ENCODE measurements at regions not wholly inside any gene's neighbourhood (a gene's known extent, or its start where the extent isn't known, plus 50 kb on each side); places are given as distances from the start of the nearest gene placed in this dataset.

- H4K20me1 ChIP-seq (ENCODE audit: insufficient read depth), result no peaks in the 10 kb centered on the region
- no peak overlapping the region for H3K4me3 ChIP-seq (ENCODE audit: low read depth in 2 of 2, low read length in 1 of 2)
- TF ChIP-seq, protein P1, sequence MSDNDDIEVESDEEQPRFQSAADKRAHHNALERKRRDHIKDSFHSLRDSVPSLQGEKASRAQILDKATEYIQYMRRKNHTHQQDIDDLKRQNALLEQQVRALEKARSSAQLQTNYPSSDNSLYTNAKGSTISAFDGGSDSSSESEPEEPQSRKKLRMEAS (IDR thresholded peaks at IDR 0.05; ENCODE audit: low read depth), result no peak
- TF ChIP-seq SMC3 (IDR thresholded peaks at IDR 0.05; ENCODE audit: low read depth, low read length), result no peak
- no peak for TF ChIP-seq SIN3A (IDR thresholded peaks at IDR 0.05; ENCODE audit: borderline replicate concordance, low read depth, low read length)
- TF ChIP-seq, protein P2, sequence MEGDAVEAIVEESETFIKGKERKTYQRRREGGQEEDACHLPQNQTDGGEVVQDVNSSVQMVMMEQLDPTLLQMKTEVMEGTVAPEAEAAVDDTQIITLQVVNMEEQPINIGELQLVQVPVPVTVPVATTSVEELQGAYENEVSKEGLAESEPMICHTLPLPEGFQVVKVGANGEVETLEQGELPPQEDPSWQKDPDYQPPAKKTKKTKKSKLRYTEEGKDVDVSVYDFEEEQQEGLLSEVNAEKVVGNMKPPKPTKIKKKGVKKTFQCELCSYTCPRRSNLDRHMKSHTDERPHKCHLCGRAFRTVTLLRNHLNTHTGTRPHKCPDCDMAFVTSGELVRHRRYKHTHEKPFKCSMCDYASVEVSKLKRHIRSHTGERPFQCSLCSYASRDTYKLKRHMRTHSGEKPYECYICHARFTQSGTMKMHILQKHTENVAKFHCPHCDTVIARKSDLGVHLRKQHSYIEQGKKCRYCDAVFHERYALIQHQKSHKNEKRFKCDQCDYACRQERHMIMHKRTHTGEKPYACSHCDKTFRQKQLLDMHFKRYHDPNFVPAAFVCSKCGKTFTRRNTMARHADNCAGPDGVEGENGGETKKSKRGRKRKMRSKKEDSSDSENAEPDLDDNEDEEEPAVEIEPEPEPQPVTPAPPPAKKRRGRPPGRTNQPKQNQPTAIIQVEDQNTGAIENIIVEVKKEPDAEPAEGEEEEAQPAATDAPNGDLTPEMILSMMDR (IDR thresholded peaks at IDR 0.05), result no peak
- TF ChIP-seq, protein P3, sequence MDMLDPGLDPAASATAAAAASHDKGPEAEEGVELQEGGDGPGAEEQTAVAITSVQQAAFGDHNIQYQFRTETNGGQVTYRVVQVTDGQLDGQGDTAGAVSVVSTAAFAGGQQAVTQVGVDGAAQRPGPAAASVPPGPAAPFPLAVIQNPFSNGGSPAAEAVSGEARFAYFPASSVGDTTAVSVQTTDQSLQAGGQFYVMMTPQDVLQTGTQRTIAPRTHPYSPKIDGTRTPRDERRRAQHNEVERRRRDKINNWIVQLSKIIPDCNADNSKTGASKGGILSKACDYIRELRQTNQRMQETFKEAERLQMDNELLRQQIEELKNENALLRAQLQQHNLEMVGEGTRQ (IDR thresholded peaks at IDR 0.05; ENCODE audit: borderline replicate concordance, low read depth, low read length), result no peak
- TF ChIP-seq NRF1 (IDR thresholded peaks at IDR 0.05; ENCODE audit: low read depth, low read length), result no peak
- no peak for TF ChIP-seq RFX5 (IDR thresholded peaks at IDR 0.05; ENCODE audit: low read length)
- no peak for TF ChIP-seq TEAD4 (IDR thresholded peaks at IDR 0.05; ENCODE audit: borderline replicate concordance, insufficient read depth)
- no peak for TF ChIP-seq FOSL2 (IDR thresholded peaks at IDR 0.05; ENCODE audit: borderline replicate concordance, low read depth)
- no peak for TF ChIP-seq EP300 (IDR thresholded peaks at IDR 0.05; ENCODE audit: borderline replicate concordance in 1 of 2, low read depth in 1 of 2, low read length in 1 of 2)
- TF ChIP-seq GABPA (IDR thresholded peaks at IDR 0.05; ENCODE audit: low read depth), result no peak
- TF ChIP-seq TCF12 (IDR thresholded peaks at IDR 0.05), result no peak
- no peak for TF ChIP-seq YY1 (IDR thresholded peaks at IDR 0.05; ENCODE audit: low read depth)
- no peak for TF ChIP-seq TAF1 (IDR thresholded peaks at IDR 0.05; ENCODE audit: borderline replicate concordance, low read depth, low read length)
- TF ChIP-seq, protein P4, sequence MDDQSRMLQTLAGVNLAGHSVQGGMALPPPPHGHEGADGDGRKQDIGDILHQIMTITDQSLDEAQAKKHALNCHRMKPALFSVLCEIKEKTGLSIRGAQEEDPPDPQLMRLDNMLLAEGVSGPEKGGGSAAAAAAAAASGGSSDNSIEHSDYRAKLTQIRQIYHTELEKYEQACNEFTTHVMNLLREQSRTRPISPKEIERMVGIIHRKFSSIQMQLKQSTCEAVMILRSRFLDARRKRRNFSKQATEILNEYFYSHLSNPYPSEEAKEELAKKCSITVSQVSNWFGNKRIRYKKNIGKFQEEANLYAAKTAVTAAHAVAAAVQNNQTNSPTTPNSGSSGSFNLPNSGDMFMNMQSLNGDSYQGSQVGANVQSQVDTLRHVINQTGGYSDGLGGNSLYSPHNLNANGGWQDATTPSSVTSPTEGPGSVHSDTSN (IDR thresholded peaks at IDR 0.05), result no peak
- TF ChIP-seq REST (IDR thresholded peaks at IDR 0.05; ENCODE audit: low read depth, low read length), result no peak
- TF ChIP-seq POLR2AphosphoS5 (IDR thresholded peaks at IDR 0.05; ENCODE audit: low read depth, low read length), result no peak
- TF ChIP-seq IRF3 (IDR thresholded peaks at IDR 0.05; ENCODE audit: low read depth, low read length), result no peak
- no peak overlapping the region for H2AFZ ChIP-seq (ENCODE audit: low read depth)
- WGBS (ENCODE audit: low lambda C conversion rate), result 0% methylated on average over 1 of the region's 1 CpG
- H3K9me2 ChIP-seq, result no peaks in the 10 kb centered on the region
- H3F3A ChIP-seq (replicated peaks; ENCODE audit: insufficient read depth), result no peaks in the 10 kb centered on the region
- H3K9ac ChIP-seq, result no peak overlapping the region
- H3K79me2 ChIP-seq (ENCODE audit: insufficient read depth), result no peaks in the 10 kb centered on the region
- no peak overlapping the region for H3K27ac ChIP-seq (ENCODE audit: low read depth in 2 of 2, low read length in 1 of 2)
- DNase-seq, result no peak
- no peaks in the 10 kb centered on the region for H3K36me3 ChIP-seq (replicated peaks in 1 of 2; ENCODE audit: control insufficient read depth in 1 of 2, insufficient read depth in 2 of 2, low read length in 1 of 2)
- ChIA-PET POLR2A (no interaction called here), CTCF (no interaction called here)
- no peaks in the 10 kb centered on the region for H3K9me3 ChIP-seq
- H3K4me1 ChIP-seq (ENCODE audit: control insufficient read depth in 1 of 2, insufficient read depth in 2 of 2, low read depth in 1 of 2, low read length in 1 of 2), result no peaks in the 10 kb centered on the region
- H3K4me2 ChIP-seq, result no peak overlapping the region
- no peaks in the 10 kb centered on the region; the same call in 1 of the 2 replicates for H3K27me3 ChIP-seq (ENCODE audit: insufficient read depth)
These were observed 89.4 kb upstream of the TNFAIP3 start for GRCh38 chr6:137777687-137778075.

Measured in SK-N-SH (cell line).